RWPE1 (cell line): ENCODE measurements at regions not wholly inside any gene's neighbourhood (a gene's known extent, or its start where the extent isn't known, plus 50 kb on each side); places are given as distances from the start of the nearest gene placed in this dataset.

Experiments
- CTCF ChIA-PET: fragments of 350-600 bp; sonication (Branson Sonifier 250); formaldehyde crosslinking; extraction: SDS; loops from one replicate; lab custom pipeline; 2021; lab: Yijun Ruan, JAX
- POLR2A ChIA-PET: fragments of 400-600 bp; formaldehyde crosslinking; extraction: SDS; loops from one replicate; lab custom pipeline; 2020; ENCODE audit warnings: antibody characterized with exemption; ENCODE audit not compliant: low non-redundant PET; lab: Yijun Ruan, JAX
- DNase-seq: peaks from one replicate; pipeline ENCODE4 v3.0.0; 2012; ENCODE audit warnings: low spot score
- H3K27ac ChIP-seq: fragments of 450-650 bp; 2 replicates; pipeline ENCODE4 v1.5.1; 2017
- TF ChIP-seq, protein P1 (sequence below): fragments of 450-650 bp; conservative IDR thresholded peaks from 2 replicates; pipeline ENCODE4 v1.5.1; 2017; ENCODE audit warnings: low read depth, mild to moderate bottlenecking

DNA sequence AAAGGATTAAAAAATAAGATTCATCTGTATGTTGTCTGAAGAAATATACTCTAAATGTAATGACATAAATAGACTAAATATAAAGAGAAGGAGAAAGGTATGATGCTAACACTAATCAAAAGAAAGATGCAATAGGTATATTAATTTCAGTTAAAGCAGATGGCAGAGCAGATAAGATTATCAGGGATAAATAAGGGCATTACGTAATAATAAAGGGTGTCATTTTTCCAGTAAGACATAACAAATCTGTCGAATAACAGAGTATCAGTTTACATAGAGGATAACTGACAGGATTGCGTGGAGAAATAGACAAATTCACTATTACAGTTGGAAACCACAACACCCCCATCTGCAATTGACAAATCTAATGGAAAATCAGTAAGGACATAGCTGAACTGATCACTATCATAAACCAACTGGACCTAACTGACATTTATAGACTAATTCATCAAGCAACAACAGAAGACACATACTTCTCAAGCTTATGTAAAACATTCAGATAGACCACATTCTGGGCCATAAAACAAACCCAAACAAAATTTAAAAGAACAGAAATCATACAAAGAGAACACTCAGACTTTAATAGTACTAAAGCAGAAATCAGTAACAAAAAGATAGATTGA lies 384.1 kb upstream of the COBL start:
- TF ChIP-seq, protein P1, sequence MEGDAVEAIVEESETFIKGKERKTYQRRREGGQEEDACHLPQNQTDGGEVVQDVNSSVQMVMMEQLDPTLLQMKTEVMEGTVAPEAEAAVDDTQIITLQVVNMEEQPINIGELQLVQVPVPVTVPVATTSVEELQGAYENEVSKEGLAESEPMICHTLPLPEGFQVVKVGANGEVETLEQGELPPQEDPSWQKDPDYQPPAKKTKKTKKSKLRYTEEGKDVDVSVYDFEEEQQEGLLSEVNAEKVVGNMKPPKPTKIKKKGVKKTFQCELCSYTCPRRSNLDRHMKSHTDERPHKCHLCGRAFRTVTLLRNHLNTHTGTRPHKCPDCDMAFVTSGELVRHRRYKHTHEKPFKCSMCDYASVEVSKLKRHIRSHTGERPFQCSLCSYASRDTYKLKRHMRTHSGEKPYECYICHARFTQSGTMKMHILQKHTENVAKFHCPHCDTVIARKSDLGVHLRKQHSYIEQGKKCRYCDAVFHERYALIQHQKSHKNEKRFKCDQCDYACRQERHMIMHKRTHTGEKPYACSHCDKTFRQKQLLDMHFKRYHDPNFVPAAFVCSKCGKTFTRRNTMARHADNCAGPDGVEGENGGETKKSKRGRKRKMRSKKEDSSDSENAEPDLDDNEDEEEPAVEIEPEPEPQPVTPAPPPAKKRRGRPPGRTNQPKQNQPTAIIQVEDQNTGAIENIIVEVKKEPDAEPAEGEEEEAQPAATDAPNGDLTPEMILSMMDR = no peak

GRCh38 chr7:51693258-51693657 lies 376.6 kb upstream of the COBL start:
- DNase-seq = no peak
- no peak overlapping the region for H3K27ac ChIP-seq
- ChIA-PET CTCF (no interaction called here), POLR2A (no interaction called here)
- TF ChIP-seq, protein P1 = no peak

More for the DNA sequence above, 384.1 kb upstream of the COBL start:
- no peak overlapping the region for H3K27ac ChIP-seq
- ChIA-PET POLR2A (no interaction called here), CTCF (no interaction called here)
- no peak for DNase-seq

GRCh38 chr7:51689547-51689946 lies 372.9 kb upstream of the COBL start:
- TF ChIP-seq, protein P1 = no peak
- ChIA-PET CTCF (no interaction called here), POLR2A (no interaction called here)
- DNase-seq = no peak
- H3K27ac ChIP-seq = no peak overlapping the region

DNA sequence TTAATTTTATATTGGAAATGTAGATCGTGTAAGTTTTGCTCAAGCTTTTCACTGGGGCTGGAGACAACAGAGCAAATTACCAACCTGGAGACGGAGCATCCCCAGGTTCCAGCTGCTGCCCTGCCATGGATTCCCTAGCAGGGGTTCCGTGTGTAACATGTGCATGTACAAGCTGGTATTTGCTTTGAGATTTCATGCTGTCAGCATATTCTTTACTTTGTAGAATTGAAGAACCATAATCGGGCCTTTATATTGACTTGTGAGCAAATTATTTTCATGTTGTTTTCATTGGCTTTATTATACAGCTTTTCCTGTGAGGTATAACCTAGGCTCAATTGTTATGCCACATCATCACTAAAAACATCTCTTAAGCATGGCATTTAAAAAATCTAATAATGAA lies 369.2 kb upstream of the COBL start:
- POLR2A ChIA-PET = no interaction called here
- H3K27ac ChIP-seq = no peak overlapping the region
- TF ChIP-seq, protein P1 = no peak
- DNase-seq = no peak
- CTCF ChIA-PET = no interaction called here

DNA sequence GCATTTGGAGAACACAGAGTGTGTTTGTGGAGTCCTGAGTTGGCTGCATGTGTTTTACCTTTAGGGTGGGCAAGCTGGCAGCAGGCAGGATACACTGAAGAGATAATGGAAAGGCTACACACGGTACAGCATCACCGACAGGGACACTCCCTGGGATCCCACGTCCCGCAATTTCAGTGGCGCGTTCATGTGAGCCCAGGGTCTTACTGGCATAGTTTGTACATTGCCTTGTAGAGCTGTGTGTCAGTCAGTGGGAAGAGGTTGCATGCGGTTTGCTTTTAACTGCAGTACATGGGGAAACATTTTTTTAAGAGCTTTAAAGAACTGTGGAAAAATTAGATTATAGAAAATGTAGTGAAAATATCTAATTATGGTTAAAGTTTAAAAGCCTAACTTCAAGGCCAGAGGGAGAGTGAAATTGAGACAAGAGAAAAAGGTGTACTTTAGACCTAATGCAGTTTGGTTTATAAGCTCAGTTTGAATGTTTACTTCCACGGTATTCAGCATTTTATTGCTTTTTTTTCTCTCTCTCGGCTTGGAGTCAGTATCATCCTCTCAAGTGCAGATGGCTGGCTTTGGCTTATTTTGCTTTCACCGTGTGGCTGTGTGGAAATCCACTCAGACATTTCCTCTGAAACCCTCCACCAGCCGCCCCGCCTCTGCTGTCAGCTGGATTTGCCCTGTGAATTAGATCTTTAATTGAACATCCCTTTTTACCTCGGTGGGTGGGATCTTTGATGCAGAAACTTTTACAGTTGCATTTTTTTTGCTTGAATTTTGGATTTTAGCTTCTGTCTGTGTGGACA lies 364.2 kb upstream of the COBL start:
- TF ChIP-seq, protein P1 = no peak
- DNase-seq = no peak
- H3K27ac ChIP-seq = no peak overlapping the region
- ChIA-PET POLR2A (no interaction called here), CTCF (interaction anchor here (0.6 to 0.7 kb wide), 2 partner anchors 16 to 574 kb away, joined by 3 read pairs; no protein-coding TSS in a partner anchor)

GRCh38 chr7:51679358-51679757 lies 362.7 kb upstream of the COBL start:
- TF ChIP-seq, protein P1 = no peak
- DNase-seq = no peak
- no peak overlapping the region for H3K27ac ChIP-seq
- ChIA-PET POLR2A (no interaction called here), CTCF (no interaction called here)
